Stimulated activated CD8-positive, alpha-beta memory T cell treated with anti-CD3 and anti-CD28 coated beads, Interleukin-4, amount 100 ng/mL, for 1 hour (primary cell): ENCODE measurements at regions not wholly inside any gene's neighbourhood (a gene's known extent, or its start where the extent isn't known, plus 50 kb on each side); places are given as distances from the start of the nearest gene placed in this dataset.

ENCODE experiments used
- DNase-seq, 2 donors: peaks; one replicate each; pipeline ENCODE4 v3.0.0-alpha.2; 2020; ENCODE audit warnings: low read depth in 2 of 2, low spot score in 1 of 2

DNA sequence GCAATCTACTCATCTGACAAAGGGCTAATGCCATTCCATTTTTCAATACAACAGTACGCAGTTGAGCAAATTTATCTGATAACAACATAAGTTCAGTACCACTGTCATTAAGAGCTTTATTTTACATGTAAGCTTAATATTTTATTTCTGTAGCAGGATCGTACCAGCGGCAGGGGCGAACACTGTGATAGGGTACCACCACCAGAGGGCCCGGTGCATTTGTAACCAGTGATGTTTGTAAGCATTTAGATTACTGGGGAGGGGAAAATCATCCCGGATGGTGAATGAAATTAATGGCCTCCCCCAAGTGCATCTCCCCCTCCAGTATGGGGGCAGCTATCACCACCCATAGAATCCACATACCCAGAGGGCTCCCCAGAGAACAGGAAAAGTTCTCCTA lies 179.0 kb downstream of the ADGRA3 start:
- DNase-seq, result no peak

DNA sequence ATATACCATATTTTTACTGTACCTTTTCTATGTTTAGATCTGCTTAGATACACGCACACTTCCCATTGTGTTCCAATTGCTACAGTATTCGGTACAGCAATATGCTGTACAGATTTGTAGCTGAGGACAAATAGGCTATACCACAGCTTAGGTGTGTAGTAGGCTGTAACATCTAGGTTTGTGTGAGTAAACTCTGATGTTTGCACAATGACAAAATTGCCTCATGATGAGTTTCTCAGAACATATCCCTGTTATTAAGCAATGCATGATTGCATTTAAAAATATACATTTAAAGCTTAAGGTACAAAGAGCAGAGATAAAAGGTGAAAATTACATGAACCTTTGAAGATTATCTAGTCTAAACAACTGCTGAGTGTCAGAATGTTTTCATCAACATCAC lies 181.7 kb downstream of the ADGRA3 start:
- no peak for DNase-seq

DNA sequence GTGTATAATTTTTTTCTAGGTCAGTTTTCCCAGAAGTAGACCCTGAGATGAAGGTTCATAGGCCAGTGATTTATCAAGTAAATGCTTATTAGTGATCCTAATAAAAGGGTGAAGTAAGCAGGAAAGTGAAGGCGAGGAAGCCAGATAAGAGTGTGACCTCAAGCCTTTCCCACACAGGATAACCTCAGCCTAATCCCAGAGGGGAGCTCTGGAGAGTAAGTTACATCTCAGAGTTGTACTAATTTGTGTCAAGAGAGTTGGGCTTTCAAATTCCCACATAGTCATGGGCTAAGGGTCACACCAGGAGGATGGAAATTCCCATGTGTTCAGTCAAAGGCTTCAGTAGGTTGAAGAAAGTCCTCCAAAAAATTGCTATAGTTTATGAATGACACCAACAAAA lies 191.4 kb downstream of the ADGRA3 start:
- DNase-seq, result no peak

DNA sequence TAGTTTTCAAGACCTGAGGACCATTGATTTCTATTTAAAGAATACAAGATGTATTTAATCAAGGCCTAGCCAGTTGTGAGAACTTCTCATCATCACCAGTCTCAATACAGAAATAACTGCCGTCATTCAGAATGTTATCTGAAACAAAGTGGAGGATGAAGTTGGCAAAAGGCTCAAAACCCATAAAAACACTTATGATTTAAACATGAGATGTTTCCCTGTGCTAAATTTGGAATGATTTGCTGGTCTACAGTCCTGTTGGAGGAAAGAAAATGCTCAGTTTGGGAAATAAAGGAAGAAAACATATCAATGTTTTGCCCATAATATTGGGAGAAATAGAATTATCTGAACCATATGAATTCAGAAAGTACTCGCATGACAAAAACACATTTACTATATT lies 192.2 kb downstream of the ADGRA3 start:
- DNase-seq, result no peak

DNA sequence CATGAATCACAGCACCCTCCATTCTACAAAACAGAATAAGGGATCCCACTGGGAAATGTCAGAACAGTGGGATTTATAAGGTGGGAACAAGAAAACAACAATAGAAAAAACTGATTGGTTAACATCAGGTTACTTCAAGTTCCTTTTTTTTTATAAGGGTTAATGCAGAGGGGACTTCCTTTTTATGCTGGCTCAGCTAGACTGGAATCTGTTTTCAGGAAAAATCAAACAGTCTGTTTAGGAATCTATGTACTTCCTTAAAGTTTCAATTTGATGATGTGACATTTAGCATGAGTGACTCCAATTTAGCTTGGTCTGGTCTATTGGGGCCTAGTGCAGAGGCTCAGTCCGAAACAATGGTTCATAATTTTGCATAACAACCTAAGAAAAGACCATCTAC lies 192.9 kb downstream of the ADGRA3 start:
- no peak for DNase-seq

DNA sequence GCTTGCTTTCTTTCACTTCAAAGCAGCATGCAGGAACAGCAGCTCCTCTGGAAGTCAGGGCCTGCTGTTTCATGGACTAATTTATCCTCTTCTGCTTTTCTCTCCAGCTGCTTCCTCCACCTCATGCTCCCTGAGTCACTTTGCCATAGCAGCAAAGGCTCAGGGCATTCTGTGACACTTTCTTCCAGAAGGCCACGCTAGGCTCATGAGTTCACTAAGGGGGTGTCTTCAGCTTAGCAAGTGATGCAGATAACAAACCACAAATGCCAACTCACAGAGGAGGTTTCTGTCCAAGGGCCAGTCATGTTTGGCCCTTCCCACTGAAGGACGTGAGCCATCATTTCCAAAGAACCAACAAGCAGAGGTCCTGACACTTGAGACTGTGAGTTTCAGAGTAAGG lies 200.2 kb downstream of the ADGRA3 start:
- DNase-seq, result no peak

DNA sequence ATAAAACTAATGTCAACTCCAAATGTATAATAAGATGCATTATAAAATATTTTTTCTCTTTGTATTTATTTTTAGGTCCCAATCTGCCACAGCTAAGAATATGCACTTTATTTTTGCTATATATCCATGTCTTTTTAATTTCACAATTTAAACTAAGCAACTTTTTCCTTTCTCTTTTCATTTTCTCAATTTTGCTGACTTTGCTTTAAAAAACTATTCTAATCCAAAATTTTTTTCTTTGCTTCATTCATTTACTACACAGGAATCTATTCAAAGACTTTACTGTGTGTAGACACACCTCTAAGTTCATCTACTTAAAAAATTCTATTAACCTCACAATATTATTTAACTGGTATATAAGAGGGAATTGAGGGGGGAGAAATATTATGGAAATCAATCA lies 201.9 kb downstream of the ADGRA3 start:
- no peak for DNase-seq

DNA sequence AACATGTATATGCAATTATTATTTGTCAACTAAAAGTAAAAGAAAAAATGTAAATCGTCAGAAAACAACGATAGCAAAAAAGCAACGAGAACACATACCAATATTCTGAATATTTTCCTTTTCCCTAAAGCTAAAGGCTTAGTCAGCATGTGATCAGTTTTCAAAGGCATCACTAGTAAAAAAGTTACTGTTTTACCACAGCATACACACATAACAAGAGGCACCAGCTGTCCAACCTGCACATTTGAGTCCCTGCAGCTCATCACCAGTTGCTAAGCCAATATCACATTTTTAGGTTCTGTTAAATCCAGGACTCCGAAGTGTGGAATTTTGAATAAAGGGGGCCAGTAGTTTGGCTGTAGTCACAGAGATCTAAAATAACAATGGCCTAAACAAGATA lies 203.8 kb downstream of the ADGRA3 start:
- DNase-seq, result no peak

DNA sequence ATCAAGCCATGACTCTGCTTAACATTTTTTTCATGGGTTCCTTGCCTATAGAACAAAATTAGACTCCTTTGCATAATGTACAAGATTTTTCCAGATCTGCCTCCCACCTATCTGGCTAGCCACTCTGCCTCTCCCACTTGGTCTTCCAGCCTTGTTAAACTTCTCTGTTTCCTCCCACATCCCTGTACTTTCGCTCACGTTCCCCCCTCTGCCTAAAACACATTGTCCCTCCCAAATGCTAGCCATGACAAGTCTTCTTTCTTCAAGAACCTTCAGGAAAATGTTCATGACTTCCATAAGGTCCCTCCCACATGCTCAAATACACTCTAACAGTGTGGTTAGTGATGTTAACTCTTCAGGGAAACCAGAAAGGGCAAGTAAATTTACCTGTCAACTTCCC lies 214.6 kb downstream of the ADGRA3 start:
- no peak for DNase-seq

DNA sequence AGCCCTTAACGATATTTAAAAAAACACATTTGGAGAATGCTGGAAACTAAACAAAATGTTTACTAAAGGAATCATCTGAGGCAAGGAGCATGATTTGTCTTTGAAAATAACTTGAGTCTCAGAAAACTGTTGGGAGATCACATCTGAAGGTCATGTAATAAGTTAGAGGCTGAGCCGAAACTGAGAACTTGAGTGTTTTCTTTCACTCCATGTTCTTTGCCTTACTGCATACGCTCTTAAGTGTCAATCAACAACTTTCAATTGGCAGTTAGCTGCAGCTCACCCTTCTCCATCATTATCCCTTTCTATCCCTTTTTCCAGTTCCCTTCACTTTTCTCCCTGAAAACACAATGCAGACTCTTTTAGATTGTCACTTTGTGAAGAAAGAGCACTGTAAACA lies 216.2 kb downstream of the ADGRA3 start:
- DNase-seq, result no peak

DNA sequence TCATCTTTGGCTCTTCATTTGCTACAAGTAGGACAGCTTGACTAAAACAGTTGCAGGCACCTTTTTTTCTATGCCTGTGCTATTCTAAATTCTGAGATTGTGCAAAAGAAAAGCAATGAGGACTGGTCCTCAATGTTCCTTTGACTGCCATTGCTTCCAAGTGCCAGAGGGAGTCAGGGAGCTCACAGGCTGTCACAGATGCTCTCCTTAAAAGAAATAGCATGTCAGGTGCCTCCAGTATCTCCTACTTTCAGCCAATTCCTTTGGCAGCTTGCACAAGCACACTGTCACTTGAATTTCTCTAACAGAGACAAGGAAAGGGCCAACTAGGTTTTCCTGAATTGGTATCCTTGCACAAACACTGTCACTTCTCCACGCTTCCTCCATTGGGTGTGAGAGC lies 228.2 kb downstream of the ADGRA3 start:
- no peak for DNase-seq

DNA sequence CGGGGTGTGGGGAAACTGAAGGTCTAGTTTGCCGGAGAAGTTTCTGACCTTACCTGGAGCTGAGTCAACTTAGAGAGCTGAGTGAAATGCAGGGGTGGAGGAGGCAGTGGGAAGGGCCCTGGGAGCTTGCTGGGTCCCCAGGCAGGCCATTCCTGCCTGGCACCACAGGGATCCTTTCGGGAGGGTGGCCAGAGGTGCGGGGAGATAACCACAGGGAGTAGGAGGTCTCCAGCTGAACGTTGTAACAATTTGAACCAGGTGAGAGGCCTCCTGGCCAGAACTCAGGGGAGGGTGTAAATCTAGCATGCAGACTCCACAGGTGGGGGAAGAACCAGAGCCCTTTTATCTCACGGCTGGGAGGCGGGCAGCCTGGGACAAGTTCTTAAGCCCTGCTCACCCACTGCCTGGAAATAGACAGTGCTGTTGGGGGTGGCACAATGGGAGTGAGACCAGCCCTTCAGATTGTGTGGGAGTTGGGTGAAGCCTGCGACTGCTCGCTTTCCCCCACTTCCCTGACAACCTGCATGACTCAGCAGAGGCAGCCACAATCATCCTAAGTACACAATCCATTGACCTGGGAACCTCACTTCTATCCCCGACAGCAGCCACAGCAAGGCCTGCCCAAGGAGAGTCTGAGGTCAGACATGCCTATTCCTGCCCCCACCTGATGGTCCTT lies 247.4 kb downstream of the ADGRA3 start:
- no peak for DNase-seq

DNA sequence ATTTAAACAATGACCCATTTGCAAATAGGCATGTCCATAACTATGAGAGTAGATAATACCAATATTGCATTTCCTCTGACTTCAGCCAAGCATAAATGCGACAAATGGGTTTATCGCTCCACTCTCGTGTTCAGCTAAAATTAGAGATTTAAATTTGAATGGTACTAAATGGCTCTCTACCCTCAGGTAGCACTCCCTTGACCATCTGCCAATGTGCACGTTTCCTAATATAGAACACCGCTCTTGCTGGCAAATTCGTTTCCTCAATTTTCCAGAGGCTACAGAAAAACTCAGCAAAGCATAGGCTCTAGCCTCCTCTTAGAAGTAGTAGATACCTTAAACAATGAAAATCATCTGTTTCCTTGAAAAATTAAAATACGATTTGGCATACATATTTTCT lies 251.6 kb downstream of the ADGRA3 start:
- no peak for DNase-seq

DNA sequence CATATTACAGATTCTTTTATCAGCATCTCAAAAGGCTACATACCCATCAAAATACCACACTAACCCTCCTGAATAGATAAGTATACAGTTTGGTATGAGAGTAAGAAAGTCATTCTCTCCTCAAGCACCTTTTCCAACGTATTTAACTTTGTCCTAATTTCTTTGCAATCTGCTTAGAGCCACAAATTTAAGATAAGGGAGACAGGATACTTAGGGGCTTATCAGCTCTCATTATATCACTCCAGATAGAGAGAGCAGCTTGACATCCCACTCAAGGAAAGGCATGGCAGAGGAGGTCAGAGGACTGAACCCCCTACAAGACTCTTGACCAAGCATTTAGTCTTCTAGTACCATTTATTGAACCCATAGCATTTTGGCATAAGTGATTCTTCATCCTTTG lies 262.4 kb downstream of the ADGRA3 start:
- no peak for DNase-seq

DNA sequence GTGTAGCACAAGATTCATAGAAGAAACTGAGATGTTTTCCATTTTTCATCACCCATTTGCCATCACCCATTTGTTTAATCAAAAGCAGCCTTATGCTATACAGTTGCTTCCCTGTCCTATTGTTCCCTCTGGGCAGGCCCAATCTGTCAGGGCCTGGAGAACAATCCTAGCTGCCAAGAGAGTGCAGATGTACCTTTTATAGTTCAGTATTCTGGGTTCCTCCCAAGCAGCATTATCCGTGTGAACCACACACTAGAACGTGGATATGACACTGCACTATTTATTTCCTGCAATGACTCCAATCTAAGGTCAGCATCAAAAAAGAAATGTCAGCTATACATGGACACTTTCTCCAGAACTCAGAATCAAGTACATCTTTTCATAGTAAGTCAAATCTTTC lies 269.0 kb downstream of the ADGRA3 start:
- DNase-seq, result no peak

DNA sequence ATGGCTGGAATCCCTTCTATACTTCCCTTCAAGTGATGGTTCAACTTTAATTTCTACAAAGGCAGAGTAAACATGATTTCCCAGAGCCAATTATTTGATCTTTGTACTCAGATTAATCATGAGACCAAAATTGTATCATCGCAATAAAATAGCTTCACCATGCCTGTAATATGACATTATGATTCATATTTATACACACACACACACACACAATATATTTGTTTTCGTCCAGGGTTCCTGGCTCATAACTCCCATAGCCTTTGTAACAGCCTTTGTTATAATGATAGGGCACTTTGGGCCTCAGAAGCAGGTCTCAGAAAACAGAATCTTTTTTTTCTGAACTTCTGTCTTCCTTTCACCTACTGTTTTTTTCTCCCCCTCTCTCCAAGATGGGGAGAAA lies 270.6 kb downstream of the ADGRA3 start:
- no peak for DNase-seq

DNA sequence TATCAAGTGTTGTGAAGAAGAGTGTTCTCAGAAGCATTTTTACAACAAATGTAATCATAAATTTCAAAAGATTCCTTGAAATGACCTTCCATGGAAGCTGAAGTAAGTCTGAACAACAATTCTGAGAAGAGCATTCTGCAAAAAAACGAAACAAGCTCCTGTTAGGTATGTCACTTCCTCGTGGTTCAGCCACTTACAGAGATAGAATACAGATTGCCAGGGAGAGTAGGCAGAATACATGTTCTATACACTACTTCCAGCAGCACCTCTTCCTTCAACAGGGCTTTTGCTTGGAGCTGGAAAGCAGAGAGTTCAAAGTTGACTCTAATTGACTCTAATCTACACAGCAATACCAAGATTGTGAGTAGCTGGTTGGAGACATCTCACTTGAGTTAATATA lies 274.5 kb downstream of the ADGRA3 start:
- no peak for DNase-seq

DNA sequence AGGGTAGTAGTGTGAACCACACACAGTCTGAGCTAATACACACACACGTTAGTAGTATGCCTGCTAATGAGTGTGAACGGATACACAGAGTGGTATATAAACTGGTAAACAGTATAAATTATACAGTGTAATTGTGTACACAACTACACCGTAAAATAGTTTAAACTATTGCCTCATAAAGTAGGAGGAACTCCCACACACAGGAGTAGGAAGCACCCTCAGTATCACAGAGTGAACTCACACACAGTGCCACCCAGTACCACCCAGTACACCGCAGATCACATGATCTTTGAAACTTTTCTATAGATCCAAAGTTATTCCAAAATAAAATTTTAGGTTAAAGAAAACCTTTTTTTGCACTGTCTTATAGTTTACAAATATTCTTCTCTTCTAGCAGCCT lies 275.1 kb downstream of the ADGRA3 start:
- no peak for DNase-seq

DNA sequence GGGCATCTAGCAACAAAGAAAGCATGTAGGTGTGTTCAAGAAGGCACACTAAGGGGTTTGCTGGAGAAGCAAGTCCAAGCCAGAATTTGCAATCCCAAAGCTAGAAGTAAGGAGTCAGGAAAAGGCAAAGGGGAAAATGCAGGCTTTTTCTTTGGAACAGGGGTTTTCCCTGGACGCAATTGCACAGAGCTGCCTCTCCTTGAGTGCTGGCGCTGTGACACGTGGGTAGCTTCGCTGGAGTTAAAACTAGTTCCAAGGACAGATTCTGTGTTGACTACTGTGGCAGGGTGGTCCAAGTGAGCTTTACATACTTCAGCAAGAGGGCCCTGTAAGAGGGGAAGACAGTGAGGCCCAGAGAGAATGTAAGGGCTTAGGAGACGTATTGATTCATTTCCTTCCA lies 277.1 kb downstream of the ADGRA3 start:
- DNase-seq, result no peak

DNA sequence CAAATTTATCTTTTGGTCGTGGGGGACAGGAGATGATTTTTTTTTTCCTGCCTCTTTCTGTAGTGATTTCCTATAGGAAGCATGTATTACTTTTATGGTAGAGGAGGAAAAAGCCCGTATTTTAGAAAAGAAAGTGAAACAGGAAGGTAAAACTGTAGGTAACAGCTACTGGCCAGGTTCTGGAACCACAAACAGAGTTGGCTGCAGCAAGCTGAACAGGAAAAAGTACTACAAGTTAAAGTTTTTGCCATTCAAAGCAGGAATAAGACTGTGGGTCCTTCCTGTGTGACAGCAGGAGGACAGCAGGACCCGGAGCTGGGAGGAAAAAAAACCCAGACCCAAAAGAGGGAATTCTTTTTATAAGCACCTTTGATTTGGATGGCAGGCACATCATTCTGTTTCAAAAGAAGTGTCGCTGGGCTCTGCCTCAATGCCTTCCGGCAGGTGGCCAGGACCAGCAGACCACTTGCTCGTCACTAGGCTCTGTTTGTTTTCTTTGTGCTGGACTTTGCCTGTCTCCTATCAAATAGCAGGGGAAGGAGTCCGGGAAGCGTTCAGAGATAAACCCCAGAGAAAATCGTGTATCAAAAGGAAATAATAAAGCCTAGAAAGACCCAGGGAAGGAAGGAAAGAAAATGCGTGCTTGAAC lies 277.9 kb downstream of the ADGRA3 start:
- DNase-seq, result no peak

DNA sequence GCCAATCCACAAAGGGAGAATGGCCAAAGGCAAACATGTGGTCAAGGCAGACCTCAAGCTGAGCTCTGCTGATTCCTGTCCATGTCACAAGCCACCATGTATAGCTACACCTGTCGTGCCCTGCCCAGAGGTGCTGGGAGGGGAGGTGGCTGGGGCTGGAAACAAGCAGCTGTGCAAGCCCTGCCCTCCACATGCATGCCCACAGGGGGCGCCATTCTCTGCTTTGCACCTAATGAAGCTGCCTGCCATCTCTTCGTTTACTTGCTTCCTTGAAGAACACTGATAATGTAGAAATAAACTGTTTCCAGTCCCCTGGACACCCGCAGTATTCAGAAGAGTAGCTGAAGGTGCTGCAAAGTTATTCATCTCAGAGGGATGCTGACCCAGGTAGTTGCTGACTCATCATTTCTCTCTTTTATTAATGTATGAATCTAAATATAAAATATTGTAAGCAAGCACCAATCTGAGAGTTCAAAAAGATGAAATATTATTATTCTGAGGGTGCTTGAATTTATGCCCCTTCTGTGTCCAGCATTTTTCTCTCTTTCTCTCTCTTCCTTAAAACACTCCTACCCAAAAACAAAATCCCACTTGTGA lies 278.6 kb downstream of the ADGRA3 start:
- DNase-seq, result peak in 1 of 2 donors; percentile 8

DNA sequence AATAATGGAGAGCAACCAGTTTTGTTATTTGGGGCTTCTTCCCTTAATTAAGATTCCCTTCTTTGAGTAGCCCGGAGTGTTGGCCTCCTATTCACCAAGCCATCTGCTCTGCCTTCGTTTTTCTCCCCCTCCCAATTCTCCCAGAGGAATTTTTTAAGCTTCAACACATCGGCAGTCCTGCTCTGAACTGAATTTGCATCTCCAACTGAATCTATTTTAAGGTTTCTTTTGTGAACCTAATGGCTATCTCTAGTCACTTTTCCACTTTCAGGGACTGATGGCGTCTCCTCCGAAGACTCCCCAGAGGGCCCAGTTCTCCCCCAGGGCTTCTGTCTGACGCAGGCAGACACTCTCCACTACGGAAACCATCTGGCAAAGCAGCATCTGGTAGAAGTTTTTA lies 280.2 kb downstream of the ADGRA3 start:
- no peak for DNase-seq

DNA sequence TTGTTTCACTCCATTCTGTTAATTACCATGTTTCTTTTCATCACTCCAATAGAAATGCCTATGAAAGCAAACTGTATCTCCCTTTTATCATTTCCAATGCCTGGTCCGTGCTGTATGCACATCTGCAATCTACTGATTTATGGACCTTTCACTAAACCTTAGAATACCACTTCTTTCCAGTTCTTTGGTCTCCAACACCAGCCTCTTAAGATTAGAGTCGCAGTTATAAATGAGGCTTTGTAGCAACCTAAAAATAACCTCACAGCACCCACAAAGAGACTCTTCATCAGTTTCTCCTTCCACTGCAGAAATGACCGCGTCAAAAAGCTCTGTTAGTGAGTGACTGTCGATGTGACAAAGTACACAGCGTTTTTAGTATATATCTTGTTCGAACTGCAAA lies 282.6 kb downstream of the ADGRA3 start:
- no peak for DNase-seq
